ENCODE measurements at regions not wholly inside any gene's neighbourhood (a gene's known extent, or its start where the extent isn't known, plus 50 kb on each side); places are given as distances from the start of the nearest gene placed in this dataset.

DNA sequence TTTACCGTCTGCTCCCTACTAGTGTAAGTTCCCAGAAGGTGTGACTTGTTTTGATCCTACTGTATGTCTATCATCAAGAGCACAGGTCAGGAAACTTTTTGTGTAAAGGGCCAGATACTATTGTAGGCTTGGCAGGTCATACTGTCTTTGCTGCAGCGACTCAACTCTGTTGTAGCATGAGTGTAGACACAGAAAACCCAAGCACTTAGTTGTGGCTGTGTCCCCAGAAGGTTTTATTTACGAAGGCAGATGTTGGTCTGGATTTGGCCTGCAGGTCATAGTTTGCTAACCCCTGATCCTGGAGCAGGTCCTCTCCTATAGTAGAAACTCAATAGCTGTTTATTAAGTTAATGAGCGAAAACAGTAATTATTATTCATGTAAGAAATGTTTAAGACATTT, 365.9 kb upstream of the B3GALT2 start:
- TF ChIP-seq CTCF (IDR thresholded peaks at IDR 0.05) = no peak
- no peak for TF ChIP-seq ZFX (IDR thresholded peaks at IDR 0.05; ENCODE audit: borderline replicate concordance)

Data from 22Rv1 (cell line).